Spinal cord (tissue), 9 donors: ENCODE measurements at regions not wholly inside any gene's neighbourhood (a gene's known extent, or its start where the extent isn't known, plus 50 kb on each side); places are given as distances from the start of the nearest gene placed in this dataset.
A peak's percentile ranks its signal among the peaks of the same experiment; 100 is the strongest.
"Not testable (repeated sequence)": the region's sequence is repeated elsewhere in the genome, so short reads cannot be mapped to it uniquely, and the experiment has no call there.

Experiments
- DNase-seq, 6 donors: peaks; one replicate each; pipeline versions ENCODE4 v3.0.0 to v3.0.0-alpha.2; 2013 to 2015; ENCODE audit warnings: low spot score in 6 of 6, low read depth in 4 of 6
- H3K27ac ChIP-seq: one replicate; pipeline ENCODE4 v1.5.1; 2013; ENCODE audit warnings: low read depth, low read length, control low read depth
- H3K27me3 ChIP-seq: one replicate; pipeline ENCODE4 v1.6.1; 2013; ENCODE audit warnings: low read length; ENCODE audit not compliant: control insufficient read depth, insufficient read depth
- H3K36me3 ChIP-seq: one replicate; pipeline ENCODE4 v1.6.1; 2013; ENCODE audit warnings: low read length; ENCODE audit not compliant: control insufficient read depth, insufficient read depth
- H3K4me1 ChIP-seq: one replicate; pipeline ENCODE4 v1.6.1; 2013; ENCODE audit warnings: low read length; ENCODE audit not compliant: control insufficient read depth, insufficient read depth
- H3K4me3 ChIP-seq: one replicate; pipeline ENCODE4 v1.5.1; 2013; ENCODE audit warnings: low read depth, low read length, control low read depth
- H3K9me3 ChIP-seq: one replicate; pipeline ENCODE4 v1.6.1; 2013; ENCODE audit warnings: low read length; ENCODE audit not compliant: control insufficient read depth, insufficient read depth
- WGBS: methylation state at CpG from one replicate; pipeline ENCODE4 v1.1.5; 2013; ENCODE audit warnings: missing lambda C conversion rate; ENCODE audit not compliant: insufficient coverage; 5-methylcytosine and 5-hydroxymethylcytosine counted together
- donor health status: healthy.

DNA sequence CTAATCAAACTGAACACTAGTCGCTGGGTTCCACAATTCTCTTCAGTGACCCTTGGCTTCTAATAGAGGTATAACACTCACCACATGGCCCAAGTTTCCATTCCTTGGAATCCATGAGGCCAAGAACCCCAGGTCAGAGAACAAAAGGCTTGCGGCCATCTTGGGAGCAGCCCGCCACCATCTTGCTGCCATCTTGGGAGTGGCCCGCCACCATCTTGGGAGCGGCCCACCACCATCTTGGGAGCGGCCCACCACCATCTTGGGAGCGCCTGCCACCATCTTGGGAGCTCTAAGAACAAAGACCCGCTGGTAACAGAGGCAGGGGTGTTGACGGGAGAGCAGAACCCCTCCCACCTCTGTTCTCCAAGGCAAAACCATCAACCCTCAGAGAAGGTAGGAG lies 493.4 kb downstream of the MATN1 start:
- H3K9me3 ChIP-seq = no peaks in the 10 kb centered on the region
- H3K27ac ChIP-seq = no peak overlapping the region
- H3K4me1 ChIP-seq = peaks cover 3% of the 10 kb centered on the region
- H3K4me3 ChIP-seq = no peak overlapping the region
- DNase-seq = no peak
- no peaks in the 10 kb centered on the region for H3K27me3 ChIP-seq
- H3K36me3 ChIP-seq = no peaks in the 10 kb centered on the region
- WGBS = 89% methylated on average over 8 of the region's 9 CpGs

DNA sequence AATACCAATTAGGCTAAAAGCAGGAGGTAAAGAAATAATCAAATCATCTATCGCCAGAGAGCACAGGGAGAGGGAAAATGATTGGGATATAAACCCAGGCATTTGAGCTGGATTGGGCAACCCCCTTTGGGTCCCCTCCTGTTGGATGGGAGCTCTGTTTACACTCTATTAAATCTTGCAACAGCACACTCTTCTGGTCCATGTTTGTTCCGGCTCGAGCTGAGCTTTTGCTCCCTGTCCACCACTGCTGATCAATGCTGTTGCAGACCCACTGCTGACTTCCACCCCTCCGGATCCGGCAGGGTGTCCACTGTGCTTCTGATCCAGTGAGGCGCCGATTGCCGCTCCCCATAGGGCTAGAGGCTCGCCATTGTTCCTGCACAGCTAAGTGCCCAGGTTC lies 493.8 kb downstream of the MATN1 start:
- WGBS = 88% methylated on average over 8 of the region's 9 CpGs
- H3K27me3 ChIP-seq = no peaks in the 10 kb centered on the region
- no peak overlapping the region for H3K4me3 ChIP-seq
- no peaks in the 10 kb centered on the region for H3K9me3 ChIP-seq
- no peak for DNase-seq
- H3K4me1 ChIP-seq = peaks cover 3% of the 10 kb centered on the region
- H3K27ac ChIP-seq = no peak overlapping the region
- H3K36me3 ChIP-seq = no peaks in the 10 kb centered on the region

DNA sequence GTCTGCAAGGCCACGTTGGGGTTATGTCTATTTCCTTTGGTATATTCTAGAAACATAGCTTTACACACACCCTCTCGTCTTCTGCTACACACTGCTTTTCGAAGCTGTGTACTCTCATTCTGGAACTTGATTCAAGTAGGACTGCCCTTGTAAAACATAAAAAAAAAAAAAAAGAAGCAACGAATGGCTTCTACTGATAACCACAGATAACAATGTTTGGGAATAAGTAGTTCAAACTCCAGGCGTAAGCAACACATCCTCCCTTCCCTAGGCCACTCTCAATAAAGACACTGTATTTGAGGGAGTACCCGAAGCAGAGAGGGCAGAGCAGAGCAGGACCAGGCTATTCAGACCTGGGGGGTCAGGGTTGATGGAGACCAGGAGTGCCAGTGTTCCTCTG lies 496.7 kb downstream of the MATN1 start:
- no peaks in the 10 kb centered on the region for H3K27me3 ChIP-seq
- H3K4me3 ChIP-seq = no peak overlapping the region
- no CpG with 5 or more reads among the region's 6 CpGs for WGBS
- H3K9me3 ChIP-seq = no peaks in the 10 kb centered on the region
- no peak overlapping the region for H3K27ac ChIP-seq
- DNase-seq = no peak
- H3K4me1 ChIP-seq = no peaks in the 10 kb centered on the region
- H3K36me3 ChIP-seq = no peaks in the 10 kb centered on the region

DNA sequence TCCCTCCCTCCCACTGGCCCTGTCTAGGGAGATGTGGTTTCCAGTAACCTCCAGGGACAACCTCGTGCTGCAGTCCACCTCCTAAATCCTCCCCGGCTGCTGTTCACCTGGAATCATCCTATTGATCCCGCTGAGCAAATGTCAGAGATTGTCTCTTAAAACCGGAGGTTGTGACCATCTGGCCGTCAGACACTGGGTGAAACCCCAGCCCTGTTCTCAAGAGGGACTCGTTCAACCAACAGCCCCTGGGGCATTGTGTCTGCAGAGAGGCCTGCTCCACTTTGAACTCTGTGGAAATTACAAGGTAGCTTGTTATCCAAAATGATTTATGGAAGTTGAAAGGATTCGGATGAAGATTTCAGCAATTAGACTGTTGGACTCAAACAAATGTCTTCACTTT lies 498.0 kb downstream of the MATN1 start:
- 66% methylated on average over 6 of the region's 7 CpGs for WGBS
- no peaks in the 10 kb centered on the region for H3K36me3 ChIP-seq
- no peak overlapping the region for H3K27ac ChIP-seq
- no peaks in the 10 kb centered on the region for H3K9me3 ChIP-seq
- H3K4me3 ChIP-seq = no peak overlapping the region
- no peaks in the 10 kb centered on the region for H3K4me1 ChIP-seq
- DNase-seq = no peak
- H3K27me3 ChIP-seq = no peaks in the 10 kb centered on the region

DNA sequence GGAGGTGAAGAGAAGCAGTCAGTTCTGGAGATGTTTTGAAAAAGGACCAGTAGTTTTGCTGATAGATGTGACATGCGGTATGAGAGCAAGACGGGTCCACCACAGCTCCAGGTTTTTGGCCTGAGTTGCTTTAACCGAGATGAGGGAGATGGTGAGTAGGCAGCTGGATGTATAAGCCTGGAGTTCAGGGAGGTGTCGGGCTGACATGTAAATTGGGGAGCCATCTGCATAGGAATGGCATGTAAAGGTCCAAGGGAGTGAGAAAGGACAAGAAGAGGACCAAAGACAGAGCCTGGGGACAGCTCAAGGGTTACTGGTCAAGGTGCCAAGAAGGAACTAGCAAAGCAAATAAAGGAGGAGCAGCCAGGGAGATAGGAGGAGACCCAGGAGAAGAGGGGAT lies 503.7 kb downstream of the MATN1 start:
- Histone ChIP-seq H3K36me3 (no peaks in the 10 kb centered on the region), H3K27me3 (no peaks in the 10 kb centered on the region), H3K4me3 (no peak overlapping the region), H3K27ac (no peak overlapping the region), H3K4me1 (no peaks in the 10 kb centered on the region), H3K9me3 (no peaks in the 10 kb centered on the region)
- 59% methylated on average over 4 of the region's 4 CpGs for WGBS
- no peak for DNase-seq

DNA sequence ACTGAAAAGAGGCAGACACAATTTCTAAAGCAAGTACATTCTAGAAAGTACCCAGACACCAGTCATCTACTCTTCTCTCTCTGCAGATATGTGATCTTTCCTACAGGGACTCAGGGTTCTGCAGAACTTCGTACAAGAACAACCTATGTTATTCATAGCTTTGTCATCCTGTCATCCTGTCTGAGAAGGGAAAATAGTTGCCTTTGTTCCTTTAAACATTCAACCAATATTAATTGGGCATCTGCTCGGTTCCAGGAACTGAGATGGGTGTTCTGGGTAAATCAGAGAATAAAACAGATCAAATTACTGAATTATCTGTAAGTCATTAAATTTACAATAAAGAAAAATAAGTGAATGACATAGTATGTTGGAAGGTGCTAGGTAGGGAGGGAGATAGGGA lies 504.9 kb downstream of the MATN1 start:
- H3K27me3 ChIP-seq = no peaks in the 10 kb centered on the region
- no peak for DNase-seq

DNA sequence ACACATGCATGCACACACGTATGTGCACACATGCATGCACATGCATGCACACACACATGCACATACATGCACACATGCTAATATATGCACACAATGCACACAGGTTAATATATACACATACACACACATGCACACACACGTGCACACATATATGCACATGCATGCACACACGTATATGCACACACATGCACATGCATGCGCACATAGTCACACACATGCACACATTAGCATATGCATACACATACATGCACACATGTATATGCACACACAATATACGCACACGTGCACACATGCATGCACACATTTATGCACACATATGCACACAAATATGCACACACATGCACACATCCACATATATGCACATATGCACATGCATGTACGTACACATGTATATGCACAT lies 506.8 kb downstream of the MATN1 start:
- Histone ChIP-seq H3K27ac (no peak overlapping the region), H3K4me1 (no peaks in the 10 kb centered on the region), H3K36me3 (no peaks in the 10 kb centered on the region), H3K9me3 (no peaks in the 10 kb centered on the region), H3K27me3 (no peaks in the 10 kb centered on the region), H3K4me3 (no peak overlapping the region)
- no peak for DNase-seq
- 98% methylated on average over 7 of the region's 7 CpGs for WGBS

More for the DNA sequence above, 504.9 kb downstream of the MATN1 start:
- no peaks in the 10 kb centered on the region for H3K4me1 ChIP-seq
- H3K36me3 ChIP-seq = no peaks in the 10 kb centered on the region
- no peak overlapping the region for H3K27ac ChIP-seq
- H3K4me3 ChIP-seq = no peak overlapping the region
- WGBS = no CpG with 5 or more reads among the region's 2 CpGs
- no peaks in the 10 kb centered on the region for H3K9me3 ChIP-seq

DNA sequence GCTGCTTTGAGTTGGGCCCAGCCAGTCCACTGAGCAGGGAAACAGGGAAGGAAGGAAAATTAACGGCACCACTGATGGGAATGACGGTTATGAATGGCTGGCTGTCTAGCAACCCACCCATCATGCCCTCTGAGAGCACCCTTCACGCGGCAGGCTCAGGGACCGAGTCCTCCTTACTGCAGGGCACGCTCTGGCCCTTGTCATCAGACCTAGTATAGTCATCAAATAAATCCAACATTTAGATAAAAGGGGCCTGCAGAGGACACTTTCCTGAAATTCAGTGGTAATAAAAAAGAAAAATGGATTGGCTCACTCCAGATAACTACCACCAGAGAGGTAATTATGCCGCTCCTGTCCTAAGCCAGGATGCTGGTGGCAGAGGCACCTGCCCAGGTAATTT lies 509.4 kb downstream of the MATN1 start:
- Histone ChIP-seq H3K4me3 (no peak overlapping the region), H3K27me3 (no peaks in the 10 kb centered on the region), H3K27ac (no peak overlapping the region), H3K9me3 (no peaks in the 10 kb centered on the region), H3K4me1 (no peaks in the 10 kb centered on the region), H3K36me3 (no peaks in the 10 kb centered on the region)
- 56% methylated on average over 3 of the region's 7 CpGs for WGBS
- peak in 1 of 6 donors; percentile 59 for DNase-seq

DNA sequence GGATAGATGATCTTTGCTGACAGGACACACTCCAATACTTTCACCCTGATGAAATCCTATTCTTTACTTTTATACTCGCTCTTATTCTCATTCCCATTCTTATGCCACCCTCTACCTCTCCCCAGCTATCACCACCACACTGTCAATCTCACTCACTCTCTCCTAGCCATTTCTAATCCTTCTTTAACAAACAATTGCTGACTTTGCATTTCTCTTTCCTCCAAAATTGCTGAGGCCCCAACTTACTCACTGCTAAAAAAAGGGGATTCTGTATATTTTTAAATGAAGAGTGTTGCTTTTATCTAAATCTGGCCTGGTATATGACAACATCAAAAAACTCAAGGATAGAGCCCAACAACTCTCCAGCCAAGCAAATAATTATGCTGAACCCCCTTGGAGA lies 515.4 kb downstream of the MATN1 start:
- not testable (repeated sequence) for H3K9me3 ChIP-seq, H3K27ac ChIP-seq, DNase-seq, H3K4me3 ChIP-seq, H3K4me1 ChIP-seq, H3K36me3 ChIP-seq, H3K27me3 ChIP-seq
- WGBS = 71% methylated on average over 1 of the region's 1 CpG

DNA sequence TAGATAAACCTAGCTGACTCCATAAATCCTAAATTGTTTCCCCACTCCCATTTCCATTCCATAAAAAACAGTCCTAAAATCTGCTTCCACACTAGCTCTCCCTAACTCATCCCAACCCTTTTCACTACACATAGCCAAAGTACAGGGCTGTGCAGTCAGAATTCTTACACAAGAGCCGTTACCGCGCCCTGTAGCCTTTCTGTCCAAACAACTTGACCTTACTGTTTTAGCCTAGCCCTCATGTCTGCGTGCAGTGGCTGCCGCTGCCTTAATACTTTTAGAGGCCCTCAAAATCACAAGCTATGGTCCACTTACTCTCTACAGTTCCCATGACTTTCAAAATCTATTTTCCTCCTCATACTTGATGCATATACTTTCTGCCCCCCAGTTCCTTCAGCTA lies 516.8 kb downstream of the MATN1 start:
- H3K27ac ChIP-seq, H3K4me3 ChIP-seq, H3K36me3 ChIP-seq, H3K4me1 ChIP-seq, DNase-seq, H3K27me3 ChIP-seq, H3K9me3 ChIP-seq: not testable (repeated sequence)
- 100% methylated on average over 5 of the region's 5 CpGs for WGBS
